ENCODE measurements at regions not wholly inside any gene's neighbourhood (a gene's known extent, or its start where the extent isn't known, plus 50 kb on each side); places are given as distances from the start of the nearest gene placed in this dataset.

DNA sequence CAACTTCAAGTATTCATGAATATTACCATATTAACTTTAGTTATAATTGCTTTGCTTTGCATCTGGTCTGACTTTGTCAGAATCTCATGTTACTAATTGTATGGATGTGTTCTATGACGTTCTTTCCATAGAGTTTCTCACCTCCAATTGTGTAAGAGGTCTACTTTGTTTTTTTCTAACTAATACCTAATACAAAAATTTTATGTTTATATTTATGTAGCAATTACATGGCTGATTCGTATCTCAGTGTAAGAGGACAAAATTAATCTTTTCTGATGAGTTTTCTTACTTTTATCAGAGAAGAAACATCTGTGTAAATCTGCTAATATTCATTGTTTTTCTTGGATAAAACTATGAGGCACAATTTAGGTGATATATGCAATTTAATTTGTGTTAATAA is 224.8 kb upstream of the B3GALT2 start:
- DNase-seq: no peak
- H3K9me2 ChIP-seq (replicated peaks; ENCODE audit: insufficient read depth, low read length): no peaks in the 10 kb centered on the region
- H3K4me2 ChIP-seq (ENCODE audit: low read depth, low read length, poor library complexity, severe bottlenecking): no peak overlapping the region
- no peak overlapping the region for H3K4me3 ChIP-seq (ENCODE audit: low read length)
- no peak overlapping the region for H3K27ac ChIP-seq (ENCODE audit: low read length)
- no peaks in the 10 kb centered on the region for H3K36me3 ChIP-seq (ENCODE audit: insufficient read depth, low read length)
- no peak overlapping the region for H3K9ac ChIP-seq (ENCODE audit: low read length)
- no peaks in the 10 kb centered on the region for H3K4me1 ChIP-seq (ENCODE audit: low read length)
- no peaks in the 10 kb centered on the region for H3K79me2 ChIP-seq (ENCODE audit: low read length)
- no peaks in the 10 kb centered on the region for H4K20me1 ChIP-seq (ENCODE audit: insufficient read depth, low read depth, low read length)
- H3K27me3 ChIP-seq (ENCODE audit: low read length): no peaks in the 10 kb centered on the region
- no peak overlapping the region for H2AFZ ChIP-seq (ENCODE audit: low read length)
- no peaks in the 10 kb centered on the region for H3K9me3 ChIP-seq (ENCODE audit: low read length)

DNA sequence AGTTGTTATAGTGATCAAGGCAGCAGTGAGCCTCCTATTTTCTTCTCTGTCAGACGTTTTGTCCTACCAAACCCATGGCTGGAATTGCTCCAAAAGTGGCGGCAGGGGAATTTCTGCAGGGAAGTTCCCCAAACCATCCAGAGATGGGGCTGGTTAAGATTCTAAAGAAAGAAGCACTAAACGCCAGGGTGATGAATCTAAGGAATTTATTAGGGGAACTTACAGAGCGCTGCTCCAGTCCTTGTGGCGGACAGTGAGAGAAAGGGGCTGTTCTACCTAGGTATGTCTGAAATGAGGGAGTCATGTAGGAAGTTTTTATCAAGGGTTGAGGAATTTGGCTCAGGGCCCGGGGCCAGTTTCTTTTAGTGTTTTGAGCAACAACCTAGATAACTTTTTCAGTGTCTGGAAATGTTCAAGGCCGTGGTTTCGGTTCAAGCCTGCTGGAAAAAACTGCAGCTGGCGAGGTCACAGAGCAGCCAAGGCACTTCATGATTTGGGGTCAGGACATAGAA is 222.4 kb upstream of the B3GALT2 start:
- DNase-seq: no peak
- no peak overlapping the region for H3K4me2 ChIP-seq (ENCODE audit: low read depth, low read length, poor library complexity, severe bottlenecking)

DNA sequence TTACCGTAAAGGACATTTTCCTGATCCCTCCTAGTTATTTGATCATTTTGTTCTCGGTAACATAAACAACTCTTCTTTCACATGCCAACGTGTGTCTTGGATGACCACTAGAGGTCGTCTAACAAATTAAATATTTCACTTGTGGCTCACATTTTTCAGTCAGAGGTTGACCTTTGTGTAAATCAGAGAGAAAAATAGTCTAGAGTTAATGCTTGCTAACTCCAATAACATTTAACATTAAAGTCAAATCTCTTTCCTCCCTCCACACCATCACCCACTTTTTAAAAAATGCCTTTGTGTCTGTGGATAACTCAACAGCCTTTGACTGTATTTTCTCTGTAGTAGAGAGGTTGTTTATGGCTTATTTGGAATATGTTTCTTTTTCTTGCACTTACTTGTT is 220.5 kb upstream of the B3GALT2 start:
- no peaks in the 10 kb centered on the region for H3K36me3 ChIP-seq (ENCODE audit: insufficient read depth, low read length)
- H3K4me2 ChIP-seq (ENCODE audit: low read depth, low read length, poor library complexity, severe bottlenecking): no peak overlapping the region
- H2AFZ ChIP-seq (ENCODE audit: low read length): no peak overlapping the region
- H3K9me3 ChIP-seq (ENCODE audit: low read length): no peaks in the 10 kb centered on the region
- no peaks in the 10 kb centered on the region for H3K9me2 ChIP-seq (replicated peaks; ENCODE audit: insufficient read depth, low read length)
- H3K79me2 ChIP-seq (ENCODE audit: low read length): no peaks in the 10 kb centered on the region
- no peaks in the 10 kb centered on the region for H3K4me1 ChIP-seq (ENCODE audit: low read length)
- no peaks in the 10 kb centered on the region for H4K20me1 ChIP-seq (ENCODE audit: insufficient read depth, low read depth, low read length)
- peak; percentile 71 for DNase-seq
- H3K27me3 ChIP-seq (ENCODE audit: low read length): no peaks in the 10 kb centered on the region
- H3K9ac ChIP-seq (ENCODE audit: low read length): no peak overlapping the region
- no peak overlapping the region for H3K27ac ChIP-seq (ENCODE audit: low read length)
- H3K4me3 ChIP-seq (ENCODE audit: low read length): no peak overlapping the region

More for the DNA sequence above, 222.4 kb upstream of the B3GALT2 start:
- no peaks in the 10 kb centered on the region for H3K79me2 ChIP-seq (ENCODE audit: low read length)
- no peaks in the 10 kb centered on the region for H3K9me3 ChIP-seq (ENCODE audit: low read length)
- no peaks in the 10 kb centered on the region for H4K20me1 ChIP-seq (ENCODE audit: insufficient read depth, low read depth, low read length)
- no peaks in the 10 kb centered on the region for H3K36me3 ChIP-seq (ENCODE audit: insufficient read depth, low read length)
- no peak overlapping the region for H2AFZ ChIP-seq (ENCODE audit: low read length)
- H3K27ac ChIP-seq (ENCODE audit: low read length): no peak overlapping the region
- H3K9me2 ChIP-seq (replicated peaks; ENCODE audit: insufficient read depth, low read length): no peaks in the 10 kb centered on the region
- H3K4me1 ChIP-seq (ENCODE audit: low read length): no peaks in the 10 kb centered on the region
- H3K27me3 ChIP-seq (ENCODE audit: low read length): no peaks in the 10 kb centered on the region
- H3K4me3 ChIP-seq (ENCODE audit: low read length): no peak overlapping the region
- H3K9ac ChIP-seq (ENCODE audit: low read length): no peak overlapping the region

DNA sequence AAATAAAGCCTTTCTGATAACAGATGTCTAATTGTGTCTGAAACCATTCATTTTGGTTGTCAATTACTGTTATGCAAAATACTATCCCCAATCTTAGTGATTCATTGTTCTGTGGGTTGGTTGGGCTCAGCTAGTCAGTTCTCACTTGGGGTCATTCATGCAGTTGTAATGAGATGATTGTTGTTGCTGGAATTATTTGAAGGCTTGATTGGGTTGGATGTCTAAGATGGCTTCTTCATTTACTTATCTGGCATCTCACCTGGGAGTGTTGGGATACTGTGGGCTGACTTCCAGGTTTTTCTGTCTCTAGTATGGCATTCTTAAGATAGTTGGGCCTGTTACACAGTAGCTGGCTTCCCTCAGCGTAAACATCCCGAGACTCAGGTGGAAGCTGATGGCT is 217.8 kb upstream of the B3GALT2 start:
- H3K9ac ChIP-seq (ENCODE audit: low read length): no peak overlapping the region

DNA sequence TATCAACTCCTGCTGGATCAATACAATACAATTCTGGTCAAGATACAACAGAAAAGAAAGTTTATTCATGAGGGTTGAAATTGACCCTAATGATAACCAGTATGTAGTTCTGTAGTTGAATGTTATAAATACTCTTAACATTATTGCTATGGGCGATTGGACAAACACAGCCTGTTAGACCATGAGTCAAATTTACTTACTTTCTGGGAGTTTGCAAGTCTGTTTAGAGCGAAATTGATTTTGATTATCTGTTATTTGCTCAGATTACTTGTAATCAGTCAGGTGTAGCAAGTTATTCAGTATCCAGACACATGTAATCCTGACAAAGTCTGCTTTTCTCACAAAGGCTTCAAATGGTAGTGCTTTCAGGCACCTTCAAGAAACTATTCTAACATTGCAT is 216.6 kb upstream of the B3GALT2 start:
- Histone ChIP-seq H3K4me3 (ENCODE audit: low read length) (no peak overlapping the region), H3K4me2 (ENCODE audit: low read depth, low read length, poor library complexity, severe bottlenecking) (no peak overlapping the region), H3K79me2 (ENCODE audit: low read length) (no peaks in the 10 kb centered on the region), H3K9me3 (ENCODE audit: low read length) (no peaks in the 10 kb centered on the region), H3K27ac (ENCODE audit: low read length) (no peak overlapping the region), H3K9ac (ENCODE audit: low read length) (no peak overlapping the region), H4K20me1 (ENCODE audit: insufficient read depth, low read depth, low read length) (no peaks in the 10 kb centered on the region), H3K4me1 (ENCODE audit: low read length) (no peaks in the 10 kb centered on the region), H3K9me2 (replicated peaks; ENCODE audit: insufficient read depth, low read length) (no peaks in the 10 kb centered on the region), H3K27me3 (ENCODE audit: low read length) (no peaks in the 10 kb centered on the region), H3K36me3 (ENCODE audit: insufficient read depth, low read length) (no peaks in the 10 kb centered on the region), H2AFZ (ENCODE audit: low read length) (no peak overlapping the region)
- no peak for DNase-seq

More for the DNA sequence above, 217.8 kb upstream of the B3GALT2 start:
- Histone ChIP-seq H3K9me2 (replicated peaks; ENCODE audit: insufficient read depth, low read length) (no peaks in the 10 kb centered on the region), H3K79me2 (ENCODE audit: low read length) (no peaks in the 10 kb centered on the region), H3K4me3 (ENCODE audit: low read length) (no peak overlapping the region), H4K20me1 (ENCODE audit: insufficient read depth, low read depth, low read length) (no peaks in the 10 kb centered on the region), H3K27me3 (ENCODE audit: low read length) (no peaks in the 10 kb centered on the region), H3K27ac (ENCODE audit: low read length) (no peak overlapping the region), H3K9me3 (ENCODE audit: low read length) (no peaks in the 10 kb centered on the region), H3K4me2 (ENCODE audit: low read depth, low read length, poor library complexity, severe bottlenecking) (no peak overlapping the region), H3K4me1 (ENCODE audit: low read length) (no peaks in the 10 kb centered on the region), H2AFZ (ENCODE audit: low read length) (no peak overlapping the region), H3K36me3 (ENCODE audit: insufficient read depth, low read length) (no peaks in the 10 kb centered on the region)
- no peak for DNase-seq

DNA sequence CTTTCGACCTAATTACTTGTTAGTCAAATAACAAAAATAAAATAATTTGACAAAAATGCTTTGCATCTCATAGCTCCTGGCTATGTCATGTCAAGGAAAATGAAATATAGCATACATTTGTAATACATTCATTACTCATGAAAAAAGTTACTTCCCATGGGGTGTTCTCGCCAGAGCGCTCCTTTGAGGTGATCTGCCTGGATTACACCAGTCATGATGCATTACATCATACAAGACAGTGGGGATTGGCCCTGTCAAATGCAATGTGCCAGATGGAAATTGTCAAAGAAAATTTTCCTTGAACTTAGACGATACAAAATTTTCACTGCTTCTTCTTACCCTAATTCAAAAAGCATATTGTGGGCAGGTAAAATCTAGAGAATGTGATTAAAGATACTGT is 215.6 kb upstream of the B3GALT2 start:
- Histone ChIP-seq H2AFZ (ENCODE audit: low read length) (no peak overlapping the region), H3K4me1 (ENCODE audit: low read length) (no peaks in the 10 kb centered on the region), H3K4me2 (ENCODE audit: low read depth, low read length, poor library complexity, severe bottlenecking) (no peak overlapping the region), H3K27ac (ENCODE audit: low read length) (no peak overlapping the region), H3K36me3 (ENCODE audit: insufficient read depth, low read length) (no peaks in the 10 kb centered on the region), H3K79me2 (ENCODE audit: low read length) (no peaks in the 10 kb centered on the region), H3K9me3 (ENCODE audit: low read length) (no peaks in the 10 kb centered on the region), H3K9me2 (replicated peaks; ENCODE audit: insufficient read depth, low read length) (no peaks in the 10 kb centered on the region), H3K4me3 (ENCODE audit: low read length) (no peak overlapping the region), H4K20me1 (ENCODE audit: insufficient read depth, low read depth, low read length) (no peaks in the 10 kb centered on the region), H3K9ac (ENCODE audit: low read length) (no peak overlapping the region), H3K27me3 (ENCODE audit: low read length) (no peaks in the 10 kb centered on the region)
- no peak for DNase-seq

DNA sequence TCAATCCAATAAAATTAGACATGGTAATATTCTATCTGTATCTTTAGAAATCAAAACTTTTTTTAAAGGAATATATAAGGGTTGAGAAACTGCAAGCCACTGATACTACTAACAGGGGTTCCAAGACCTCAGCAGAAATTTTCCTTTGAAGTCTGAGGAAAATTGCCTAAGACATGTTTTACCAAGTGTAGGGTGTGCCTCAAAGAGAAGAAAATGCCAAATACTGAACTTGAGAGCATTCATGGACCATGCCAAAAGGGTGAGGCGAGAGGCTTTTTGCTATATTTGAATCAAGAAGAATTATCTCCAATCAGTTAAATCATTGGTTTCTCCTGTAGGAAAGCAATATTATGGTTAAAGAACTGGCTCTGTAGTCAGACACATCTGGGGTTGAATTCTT is 207.9 kb upstream of the B3GALT2 start:
- no peak overlapping the region for H3K9ac ChIP-seq (ENCODE audit: low read length)
- no peak overlapping the region for H3K4me3 ChIP-seq (ENCODE audit: low read length)
- DNase-seq: no peak
- H3K4me2 ChIP-seq (ENCODE audit: low read depth, low read length, poor library complexity, severe bottlenecking): no peak overlapping the region
- H4K20me1 ChIP-seq (ENCODE audit: insufficient read depth, low read depth, low read length): no peaks in the 10 kb centered on the region
- no peaks in the 10 kb centered on the region for H3K9me3 ChIP-seq (ENCODE audit: low read length)
- no peaks in the 10 kb centered on the region for H3K4me1 ChIP-seq (ENCODE audit: low read length)
- no peak overlapping the region for H3K27ac ChIP-seq (ENCODE audit: low read length)
- no peaks in the 10 kb centered on the region for H3K9me2 ChIP-seq (replicated peaks; ENCODE audit: insufficient read depth, low read length)
- no peaks in the 10 kb centered on the region for H3K36me3 ChIP-seq (ENCODE audit: insufficient read depth, low read length)
- H3K79me2 ChIP-seq (ENCODE audit: low read length): no peaks in the 10 kb centered on the region
- H3K27me3 ChIP-seq (ENCODE audit: low read length): no peaks in the 10 kb centered on the region
- H2AFZ ChIP-seq (ENCODE audit: low read length): no peak overlapping the region

DNA sequence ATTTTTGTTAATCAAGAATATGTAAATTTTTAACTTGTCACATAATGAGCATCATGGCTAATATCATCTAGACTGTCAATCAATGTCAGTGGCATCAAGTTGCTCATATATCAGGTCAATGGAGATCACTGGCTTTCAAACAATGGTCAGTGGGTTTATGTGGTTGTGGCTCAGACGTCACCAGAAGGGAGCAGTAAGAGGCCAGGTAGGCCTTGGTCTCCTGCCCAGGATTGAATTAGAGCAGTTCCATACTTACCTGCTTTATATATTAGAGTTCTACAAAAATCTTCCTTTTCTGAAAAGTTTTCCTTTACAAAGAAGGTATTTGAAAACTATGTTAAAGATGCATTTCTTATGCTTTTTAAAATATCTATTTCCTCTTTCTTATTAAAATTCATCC is 206.3 kb upstream of the B3GALT2 start:
- H4K20me1 ChIP-seq (ENCODE audit: insufficient read depth, low read depth, low read length): no peaks in the 10 kb centered on the region
- H3K4me3 ChIP-seq (ENCODE audit: low read length): no peak overlapping the region
- no peaks in the 10 kb centered on the region for H3K4me1 ChIP-seq (ENCODE audit: low read length)
- H3K79me2 ChIP-seq (ENCODE audit: low read length): no peaks in the 10 kb centered on the region
- no peak overlapping the region for H3K27ac ChIP-seq (ENCODE audit: low read length)
- no peak overlapping the region for H2AFZ ChIP-seq (ENCODE audit: low read length)
- no peaks in the 10 kb centered on the region for H3K9me2 ChIP-seq (replicated peaks; ENCODE audit: insufficient read depth, low read length)
- H3K9ac ChIP-seq (ENCODE audit: low read length): no peak overlapping the region
- no peaks in the 10 kb centered on the region for H3K9me3 ChIP-seq (ENCODE audit: low read length)
- DNase-seq: no peak
- H3K27me3 ChIP-seq (ENCODE audit: low read length): no peaks in the 10 kb centered on the region
- H3K4me2 ChIP-seq (ENCODE audit: low read depth, low read length, poor library complexity, severe bottlenecking): no peak overlapping the region
- no peaks in the 10 kb centered on the region for H3K36me3 ChIP-seq (ENCODE audit: insufficient read depth, low read length)

DNA sequence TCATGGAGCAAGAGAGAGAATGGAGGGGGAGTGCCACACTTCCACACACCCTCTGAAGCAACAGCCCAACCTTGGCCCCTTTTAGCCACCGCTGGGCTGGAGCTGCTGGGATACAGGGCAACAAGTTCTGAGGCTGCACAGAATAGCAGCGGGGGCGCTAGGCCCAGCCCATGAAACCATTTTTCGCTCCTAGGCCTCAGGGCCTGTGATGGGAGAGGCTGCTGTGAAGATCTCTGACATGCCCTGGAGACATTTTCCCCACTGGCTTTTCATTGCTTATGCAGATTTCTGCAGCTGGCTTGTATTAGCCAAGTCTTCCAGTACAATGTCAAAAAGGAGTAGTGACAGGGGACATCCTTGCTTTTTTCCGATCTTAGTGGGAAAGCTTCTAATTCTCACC is 202.3 kb upstream of the B3GALT2 start:
- Histone ChIP-seq H3K79me2 (ENCODE audit: low read length) (no peaks in the 10 kb centered on the region), H3K4me2 (ENCODE audit: low read depth, low read length, poor library complexity, severe bottlenecking) (no peak overlapping the region), H4K20me1 (ENCODE audit: insufficient read depth, low read depth, low read length) (no peaks in the 10 kb centered on the region), H3K4me3 (ENCODE audit: low read length) (no peak overlapping the region), H2AFZ (ENCODE audit: low read length) (no peak overlapping the region), H3K9ac (ENCODE audit: low read length) (no peak overlapping the region), H3K36me3 (ENCODE audit: insufficient read depth, low read length) (no peaks in the 10 kb centered on the region), H3K9me3 (ENCODE audit: low read length) (no peaks in the 10 kb centered on the region), H3K27ac (ENCODE audit: low read length) (no peak overlapping the region), H3K27me3 (ENCODE audit: low read length) (no peaks in the 10 kb centered on the region), H3K9me2 (replicated peaks; ENCODE audit: insufficient read depth, low read length) (no peaks in the 10 kb centered on the region), H3K4me1 (ENCODE audit: low read length) (no peaks in the 10 kb centered on the region)
- no peak for DNase-seq

Data from Karpas-422 (cell line).